Activated naive CD8-positive, alpha-beta T cell treated with anti-CD3 and anti-CD28 coated beads, Interleukin-2, amount 10 ng/mL, durations not matched to agents 7 days and 5 days (primary cell): ENCODE measurements at regions not wholly inside any gene's neighbourhood (a gene's known extent, or its start where the extent isn't known, plus 50 kb on each side); places are given as distances from the start of the nearest gene placed in this dataset.

ENCODE experiments used
- ATAC-seq: fragments of 150-1000 bp; cut with Tn5 transposase; one replicate; pipeline ENCODE4 v1.10.0; 2021; ENCODE audit warnings: low read depth, moderate library complexity
- POLR2A ChIA-PET: fragments of 350-600 bp; sonication (Branson Sonifier 250); formaldehyde crosslinking; loops from one replicate; lab custom pipeline; 2021; ENCODE audit warnings: antibody characterized with exemption; lab: Charles Lee
- DNase-seq: peaks from one replicate; pipeline ENCODE4 v3.0.0; 2021
- H3K27ac Mint-ChIP-seq: one replicate; pipeline ENCODE4 v1.8.0; 2022; ENCODE audit warnings: mild to moderate bottlenecking, mixed read lengths
- H3K27me3 Mint-ChIP-seq: one replicate; pipeline ENCODE4 v1.8.0; 2022; ENCODE audit warnings: mild to moderate bottlenecking, moderate library complexity, mixed read lengths
- H3K36me3 Mint-ChIP-seq: one replicate; pipeline ENCODE4 v1.8.0; 2021; ENCODE audit warnings: mild to moderate bottlenecking, mixed read lengths
- H3K4me1 Mint-ChIP-seq: one replicate; pipeline ENCODE4 v1.8.0; 2021; ENCODE audit warnings: mixed read lengths
- H3K4me3 Mint-ChIP-seq: one replicate; pipeline ENCODE4 v1.8.0; 2022; ENCODE audit warnings: mild to moderate bottlenecking, moderate library complexity, mixed read lengths
- H3K9me3 Mint-ChIP-seq: one replicate; pipeline ENCODE4 v1.8.0; 2021; ENCODE audit warnings: mixed read lengths

DNA sequence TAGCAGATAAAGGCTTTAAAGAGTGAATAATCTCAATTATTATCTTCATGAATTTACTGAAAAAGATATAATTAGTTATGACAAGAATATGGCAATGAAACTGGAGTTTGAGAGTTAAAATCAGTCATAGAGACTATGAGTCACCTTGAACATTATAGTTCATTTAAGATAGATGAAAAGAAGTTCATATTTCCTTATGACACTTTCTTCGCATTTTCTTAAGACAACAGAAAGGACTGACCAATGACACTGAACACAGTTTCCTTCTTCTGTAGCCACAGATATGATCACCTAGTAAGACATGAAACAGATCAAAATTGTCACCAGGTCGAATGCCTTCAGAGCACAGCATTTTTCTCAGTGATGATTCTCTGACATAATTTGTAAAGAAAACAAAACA, 202.1 kb downstream of the KLF12 start:
- H3K27ac Mint-ChIP-seq: no peak overlapping the region
- POLR2A ChIA-PET: no interaction called here
- H3K36me3 Mint-ChIP-seq: peaks cover 10% of the 10 kb centered on the region
- ATAC-seq: peak; percentile 42
- H3K4me1 Mint-ChIP-seq: peaks cover 23% of the 10 kb centered on the region
- H3K9me3 Mint-ChIP-seq: no peaks in the 10 kb centered on the region
- no peak for DNase-seq
- H3K27me3 Mint-ChIP-seq: no peaks in the 10 kb centered on the region
- no peak overlapping the region for H3K4me3 Mint-ChIP-seq

GRCh38 chr13:73929287-73929932, 204.8 kb downstream of the KLF12 start:
- peaks cover 25% of the 10 kb centered on the region for H3K4me1 Mint-ChIP-seq
- POLR2A ChIA-PET: no interaction called here
- H3K4me3 Mint-ChIP-seq: no peak overlapping the region
- H3K27ac Mint-ChIP-seq: no peak overlapping the region
- no peaks in the 10 kb centered on the region for H3K27me3 Mint-ChIP-seq
- no peaks in the 10 kb centered on the region for H3K9me3 Mint-ChIP-seq
- peaks cover 9% of the 10 kb centered on the region for H3K36me3 Mint-ChIP-seq
- ATAC-seq (no peak), DNase-seq (no peak)

GRCh38 chr13:73924607-73925006, 209.6 kb downstream of the KLF12 start:
- Mint-ChIP-seq H3K36me3 (peaks cover 9% of the 10 kb centered on the region), H3K9me3 (no peaks in the 10 kb centered on the region), H3K4me3 (peak overlapping the region; percentile 52), H3K27me3 (no peaks in the 10 kb centered on the region), H3K27ac (peak overlapping the region; percentile 40), H3K4me1 (peaks cover 17% of the 10 kb centered on the region)
- DNase-seq (no peak), ATAC-seq (peak; percentile 33)
- POLR2A ChIA-PET: no interaction called here

DNA sequence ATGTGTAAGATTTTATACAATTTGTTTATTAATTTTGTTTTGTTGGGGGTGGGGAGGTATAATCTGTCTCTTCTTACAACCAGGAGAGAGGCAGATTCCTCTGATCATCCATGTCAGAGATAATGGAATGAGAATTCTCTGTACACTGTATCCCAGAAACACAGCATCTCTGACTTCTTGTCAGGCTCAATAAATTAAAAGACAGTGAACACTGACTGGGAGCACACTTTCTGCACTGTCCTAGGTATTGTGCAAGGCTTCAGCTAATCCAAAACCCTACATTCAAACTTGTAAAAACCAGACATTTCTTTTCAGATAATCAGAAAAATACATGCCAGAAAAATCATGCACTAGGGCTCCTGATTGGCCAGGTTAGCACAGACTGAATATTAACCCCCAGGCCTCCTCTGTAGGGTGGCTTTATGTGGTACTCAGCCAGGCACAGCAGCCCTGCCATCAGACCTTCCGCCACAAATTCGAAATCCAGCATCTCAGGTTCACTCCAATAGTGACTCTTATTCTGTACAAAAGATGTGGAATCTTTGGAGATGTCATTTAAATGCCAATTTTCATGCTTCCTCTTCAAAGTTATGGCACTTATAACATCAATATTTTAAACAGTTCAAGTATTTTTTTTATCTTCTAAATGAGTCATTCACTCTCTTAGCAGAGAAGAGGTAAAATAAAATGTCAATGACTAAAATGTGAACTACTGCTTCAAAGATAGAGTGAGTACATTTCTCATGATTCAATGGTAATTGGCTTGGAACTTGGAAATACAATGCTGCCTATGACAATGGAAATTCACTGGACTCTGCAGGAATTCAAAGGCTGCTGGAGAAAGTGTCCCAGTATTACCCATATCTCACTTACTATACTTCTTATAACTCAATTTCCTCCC, 211.5 kb downstream of the KLF12 start:
- H3K27ac Mint-ChIP-seq: no peak overlapping the region
- ATAC-seq: no peak
- H3K4me3 Mint-ChIP-seq: no peak overlapping the region

DNA sequence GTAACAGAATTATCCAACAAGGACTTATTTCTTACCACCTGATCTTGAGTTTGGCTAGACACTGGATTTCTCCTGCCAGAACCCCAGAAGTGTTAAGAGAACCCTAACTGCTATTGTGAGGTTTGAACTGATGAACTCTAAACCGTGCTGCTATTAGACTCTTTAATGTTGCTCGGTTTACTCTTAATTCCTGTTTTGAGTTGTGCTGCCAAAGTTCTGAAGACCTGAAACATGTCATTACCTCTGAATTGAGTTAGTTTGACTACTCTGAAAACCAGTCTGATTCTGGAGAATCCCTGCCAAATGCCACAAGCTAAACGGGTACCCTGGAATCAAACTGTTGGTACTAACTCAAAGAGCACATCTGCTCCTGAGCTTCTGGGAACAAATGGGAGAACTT, 215.5 kb downstream of the KLF12 start:
- H3K27ac Mint-ChIP-seq: no peak overlapping the region
- no peak for DNase-seq
- peaks cover 3% of the 10 kb centered on the region for H3K36me3 Mint-ChIP-seq
- no peak for ATAC-seq
- POLR2A ChIA-PET: no interaction called here
- H3K9me3 Mint-ChIP-seq: no peaks in the 10 kb centered on the region
- no peak overlapping the region for H3K4me3 Mint-ChIP-seq
- peaks cover 1% of the 10 kb centered on the region for H3K4me1 Mint-ChIP-seq
- H3K27me3 Mint-ChIP-seq: no peaks in the 10 kb centered on the region

More for the DNA sequence above, 211.5 kb downstream of the KLF12 start:
- POLR2A ChIA-PET: no interaction called here
- Mint-ChIP-seq H3K4me1 (peaks cover 15% of the 10 kb centered on the region), H3K27me3 (no peaks in the 10 kb centered on the region), H3K36me3 (peaks cover 5% of the 10 kb centered on the region), H3K9me3 (no peaks in the 10 kb centered on the region)
- DNase-seq: no peak

DNA sequence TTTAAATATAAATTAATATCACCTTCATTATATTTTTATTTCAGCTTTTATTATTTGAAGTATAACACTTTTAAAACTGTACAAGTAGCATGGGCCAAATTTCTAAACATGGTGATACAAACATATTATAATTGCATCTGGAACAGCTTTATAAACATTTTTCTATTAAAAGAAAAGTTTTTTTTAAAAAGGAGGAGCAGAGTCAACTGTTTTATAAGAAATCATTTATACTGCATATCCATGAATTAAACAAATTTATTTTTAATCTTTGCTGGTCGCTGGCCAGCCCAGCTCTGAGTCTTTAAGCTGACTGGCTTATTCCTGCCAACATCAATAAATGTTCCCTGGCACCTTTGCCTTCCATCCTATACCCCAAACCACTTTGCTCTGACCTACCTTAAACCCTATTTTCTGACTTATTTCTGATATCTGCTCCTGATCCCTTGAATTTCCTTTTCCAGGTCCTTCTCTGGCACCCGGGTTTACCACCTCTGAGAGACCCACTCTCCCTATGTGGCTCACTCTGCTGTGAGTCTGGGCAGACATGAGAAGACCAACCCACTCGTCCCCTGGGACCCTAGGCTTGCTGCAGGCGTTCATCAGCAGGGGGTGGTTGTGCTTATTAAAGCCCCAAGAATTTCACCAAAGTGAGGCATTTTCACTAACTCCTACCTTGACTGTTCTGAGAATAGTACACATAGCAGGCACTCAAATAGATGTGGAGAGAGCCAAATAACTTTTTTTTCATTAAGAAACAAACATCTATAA, 220.3 kb downstream of the KLF12 start:
- Mint-ChIP-seq H3K27me3 (no peaks in the 10 kb centered on the region), H3K36me3 (peaks cover 5% of the 10 kb centered on the region), H3K27ac (no peak overlapping the region), H3K4me1 (peaks cover 3% of the 10 kb centered on the region), H3K4me3 (no peak overlapping the region), H3K9me3 (no peaks in the 10 kb centered on the region)
- no peak for DNase-seq
- POLR2A ChIA-PET: no interaction called here
- no peak for ATAC-seq

- Mint-ChIP-seq H3K27me3 (no peaks in the 10 kb centered on the region), H3K36me3 (peaks cover 7% of the 10 kb centered on the region), H3K9me3 (peaks cover 3% of the 10 kb centered on the region), H3K27ac (no peak overlapping the region), H3K4me1 (peaks cover 3% of the 10 kb centered on the region), H3K4me3 (no peak overlapping the region)
- DNase-seq: no peak
- no peak for ATAC-seq
- POLR2A ChIA-PET: no interaction called here
These were observed 221.0 kb downstream of the KLF12 start for GRCh38 chr13:73913079-73913740.

GRCh38 chr13:73911361-73911760, 222.8 kb downstream of the KLF12 start:
- ATAC-seq (no peak), DNase-seq (no peak)
- H3K4me3 Mint-ChIP-seq: no peak overlapping the region
- no peaks in the 10 kb centered on the region for H3K27me3 Mint-ChIP-seq
- peaks cover 3% of the 10 kb centered on the region for H3K4me1 Mint-ChIP-seq
- peaks cover 7% of the 10 kb centered on the region for H3K36me3 Mint-ChIP-seq
- H3K27ac Mint-ChIP-seq: no peak overlapping the region
- POLR2A ChIA-PET: no interaction called here
- peaks cover 3% of the 10 kb centered on the region for H3K9me3 Mint-ChIP-seq

GRCh38 chr13:73910733-73911132, 223.5 kb downstream of the KLF12 start:
- POLR2A ChIA-PET: no interaction called here
- Mint-ChIP-seq H3K27me3 (no peaks in the 10 kb centered on the region), H3K4me3 (no peak overlapping the region), H3K9me3 (peaks cover 3% of the 10 kb centered on the region), H3K4me1 (peaks cover 3% of the 10 kb centered on the region), H3K36me3 (peaks cover 7% of the 10 kb centered on the region), H3K27ac (no peak overlapping the region)
- ATAC-seq (no peak), DNase-seq (no peak)

DNA sequence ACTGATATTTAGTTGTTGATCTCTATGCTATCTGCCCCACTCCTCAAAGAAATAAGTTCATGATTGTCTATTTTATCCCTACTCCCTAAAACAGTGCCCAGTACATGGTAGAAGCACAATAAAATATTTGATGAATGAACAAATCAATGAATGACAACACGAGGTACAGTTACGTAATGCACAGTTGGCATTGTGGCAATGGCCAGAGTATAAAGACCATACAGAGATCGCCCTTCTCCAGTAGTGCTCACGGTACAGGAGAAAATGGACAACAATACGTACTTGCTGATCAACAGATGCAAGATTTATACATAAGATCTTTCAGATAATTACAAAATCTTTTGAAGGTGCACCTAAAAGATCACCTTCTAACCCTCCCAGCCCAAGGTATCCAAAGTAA, 225.4 kb downstream of the KLF12 start:
- Mint-ChIP-seq H3K27me3 (no peaks in the 10 kb centered on the region), H3K9me3 (peaks cover 3% of the 10 kb centered on the region), H3K36me3 (peaks cover 9% of the 10 kb centered on the region), H3K4me1 (peaks cover 3% of the 10 kb centered on the region), H3K27ac (no peak overlapping the region), H3K4me3 (no peak overlapping the region)
- DNase-seq (no peak), ATAC-seq (no peak)
- POLR2A ChIA-PET: no interaction called here

DNA sequence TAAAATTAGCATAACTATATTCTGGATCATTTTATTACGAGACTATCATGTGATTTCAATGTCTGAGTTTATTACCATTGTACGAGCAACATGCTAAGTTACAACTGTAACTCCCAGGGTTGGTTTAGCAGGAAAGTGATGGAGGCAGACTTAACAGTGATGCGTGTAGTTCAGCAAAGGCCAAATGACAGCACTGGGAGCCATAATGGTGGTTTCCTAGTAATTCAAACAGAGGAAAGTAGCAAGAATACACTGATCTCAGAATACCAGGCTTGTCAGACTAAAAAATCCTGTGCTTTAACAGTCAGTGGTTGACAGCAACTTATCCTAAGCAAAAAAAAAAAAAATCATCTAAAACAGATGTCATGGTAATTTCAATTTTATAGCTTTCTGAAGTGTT, 229.6 kb downstream of the KLF12 start:
- peaks cover 3% of the 10 kb centered on the region for H3K9me3 Mint-ChIP-seq
- no peak for ATAC-seq
- peaks cover 10% of the 10 kb centered on the region for H3K36me3 Mint-ChIP-seq
- DNase-seq: no peak
- no peak overlapping the region for H3K4me3 Mint-ChIP-seq
- POLR2A ChIA-PET: no interaction called here
- H3K27ac Mint-ChIP-seq: no peak overlapping the region
- no peaks in the 10 kb centered on the region for H3K27me3 Mint-ChIP-seq
- peaks cover 1% of the 10 kb centered on the region for H3K4me1 Mint-ChIP-seq

DNA sequence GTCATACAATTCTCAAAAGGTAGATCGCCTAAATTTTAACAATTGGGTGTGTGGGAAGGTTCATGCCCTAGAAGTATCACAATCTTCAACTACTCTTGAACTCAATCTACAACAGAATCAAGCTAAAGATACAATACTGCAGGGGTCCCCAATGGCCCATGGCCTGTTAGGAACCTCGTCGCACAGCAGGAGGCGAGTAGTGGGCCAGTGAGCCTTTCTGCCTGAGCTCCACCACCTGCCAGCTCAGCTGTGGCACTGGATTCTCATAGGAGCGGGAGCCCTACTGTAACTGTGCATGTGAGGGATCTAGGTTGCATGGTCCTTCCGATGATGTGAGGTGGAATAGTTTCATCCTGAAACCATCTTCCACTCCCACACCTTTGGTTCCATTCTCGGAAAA, 230.6 kb downstream of the KLF12 start:
- H3K4me1 Mint-ChIP-seq: peaks cover 1% of the 10 kb centered on the region
- H3K36me3 Mint-ChIP-seq: peaks cover 13% of the 10 kb centered on the region
- H3K4me3 Mint-ChIP-seq: no peak overlapping the region
- DNase-seq (no peak), ATAC-seq (no peak)
- H3K27ac Mint-ChIP-seq: no peak overlapping the region
- POLR2A ChIA-PET: interaction anchor here (0.7 kb wide), 1 partner anchor 145 kb away, joined by 3 read pairs; no protein-coding TSS in a partner anchor
- H3K27me3 Mint-ChIP-seq: no peaks in the 10 kb centered on the region
- H3K9me3 Mint-ChIP-seq: no peaks in the 10 kb centered on the region

- H3K4me3 Mint-ChIP-seq: no peak overlapping the region
- no peaks in the 10 kb centered on the region for H3K9me3 Mint-ChIP-seq
- ATAC-seq (no peak), DNase-seq (no peak)
- peaks cover 1% of the 10 kb centered on the region for H3K4me1 Mint-ChIP-seq
- peaks cover 13% of the 10 kb centered on the region for H3K36me3 Mint-ChIP-seq
- POLR2A ChIA-PET: no interaction called here
- H3K27me3 Mint-ChIP-seq: no peaks in the 10 kb centered on the region
- no peak overlapping the region for H3K27ac Mint-ChIP-seq
These were observed 231.4 kb downstream of the KLF12 start for GRCh38 chr13:73902847-73903246.
